ENCODE measurements at regions not wholly inside any gene's neighbourhood (a gene's known extent, or its start where the extent isn't known, plus 50 kb on each side); places are given as distances from the start of the nearest gene placed in this dataset.

DNA sequence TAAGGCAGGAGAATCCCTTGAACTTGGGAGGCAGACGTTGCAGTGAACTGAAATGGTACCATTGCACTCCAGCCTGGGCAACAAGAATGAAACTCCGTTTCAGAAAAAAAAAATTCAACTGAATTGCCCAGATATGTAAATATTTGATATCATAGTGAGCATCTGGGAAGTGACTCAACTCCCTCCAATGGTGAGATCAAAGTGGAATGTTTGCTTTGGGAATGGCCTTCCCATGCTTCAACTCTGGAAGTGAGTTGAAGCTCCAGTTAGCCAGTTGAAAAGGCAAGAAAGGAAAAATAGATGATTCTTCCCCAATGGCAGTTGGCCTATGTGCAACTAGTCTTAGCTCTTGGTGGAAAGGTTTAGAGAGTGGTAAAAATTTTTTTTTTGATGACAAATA is 131.6 kb upstream of the CMC1 start:
- no peak for DNase-seq

GRCh38 chr3:28110869-28111268 is 130.6 kb upstream of the CMC1 start:
- DNase-seq = no peak

DNA sequence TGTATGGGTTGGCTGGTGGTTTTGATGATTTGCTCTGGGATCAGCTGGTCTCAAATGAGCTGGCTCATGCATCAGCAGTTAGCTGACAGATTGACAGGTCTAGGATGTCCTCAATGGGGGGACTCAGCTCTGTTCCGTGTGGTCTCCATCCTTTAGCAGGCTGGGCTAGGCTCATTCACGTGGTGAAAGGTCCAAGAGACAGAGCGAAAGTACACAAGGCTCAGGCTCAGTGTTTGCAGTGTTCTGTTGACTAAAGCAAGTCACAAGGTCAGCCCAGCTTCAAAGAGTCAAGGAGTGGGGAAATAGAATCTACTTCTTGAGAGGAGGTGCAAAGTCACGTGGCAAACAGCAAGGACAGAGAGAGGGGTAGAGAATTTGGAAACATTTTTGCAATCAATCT is 126.5 kb upstream of the CMC1 start:
- DNase-seq = no peak

GRCh38 chr3:28115316-28115715 is 126.1 kb upstream of the CMC1 start:
- DNase-seq = no peak

DNA sequence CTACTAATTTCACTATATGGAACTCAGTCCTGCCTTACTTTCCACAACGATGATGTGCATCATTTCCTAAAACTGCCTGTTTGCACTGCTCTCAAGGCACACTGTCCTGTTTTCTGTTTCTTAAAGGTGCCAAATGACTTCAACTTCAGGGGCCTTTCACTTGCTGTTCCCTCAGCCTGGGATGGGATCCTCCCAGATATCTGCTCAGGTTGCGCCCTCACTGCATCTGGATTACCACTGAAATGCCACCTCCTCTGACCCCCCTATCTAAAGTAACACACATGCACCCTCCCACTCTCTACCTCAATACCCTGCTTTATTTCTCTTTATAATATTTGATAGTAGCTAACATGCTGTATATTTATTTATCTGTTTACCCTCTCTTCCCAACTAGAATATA is 123.8 kb upstream of the CMC1 start:
- no peak for DNase-seq

- no peak for DNase-seq
Observed at GRCh38 chr3:28118087-28118486, 123.3 kb upstream of the CMC1 start.

- no peak for DNase-seq
Observed at GRCh38 chr3:28122227-28122626, 119.2 kb upstream of the CMC1 start.

DNA sequence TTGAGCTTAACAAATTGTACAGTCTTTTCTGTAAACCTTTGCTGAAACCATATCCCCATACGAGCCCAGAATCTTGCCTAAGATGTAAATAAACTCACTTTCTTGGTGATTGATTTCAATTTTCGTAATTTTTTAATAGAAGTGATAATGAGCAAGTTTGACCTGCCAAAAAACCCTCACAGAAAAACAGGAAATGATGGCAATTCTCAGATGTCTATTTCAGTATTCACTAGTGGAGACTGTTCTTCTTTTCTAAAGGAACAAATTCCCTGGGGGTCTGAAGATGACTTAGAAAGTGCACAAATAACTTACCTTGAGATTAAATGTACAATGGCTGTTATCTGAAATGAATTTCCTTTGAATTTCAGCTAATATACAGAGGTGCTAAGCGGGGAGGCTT is 116.5 kb upstream of the CMC1 start:
- no peak for DNase-seq

DNA sequence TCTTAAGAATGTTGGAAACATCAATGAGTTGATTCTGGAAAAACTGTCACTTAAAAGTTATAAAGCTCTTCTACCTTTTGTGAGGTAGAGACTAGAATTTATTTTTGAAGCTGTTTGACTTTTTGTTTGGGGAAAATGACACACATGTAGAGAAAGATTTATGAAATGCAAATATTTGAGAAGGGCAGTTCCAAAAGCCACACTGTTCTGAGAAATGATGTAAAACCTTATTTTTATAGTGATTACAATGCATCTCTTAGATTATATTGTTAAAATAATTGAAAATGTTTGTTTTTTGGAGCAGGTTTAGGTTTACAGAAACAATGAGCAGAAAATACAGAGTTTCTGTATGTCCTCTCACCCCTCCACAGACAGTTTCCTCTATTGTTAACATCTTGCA is 116.1 kb upstream of the CMC1 start:
- no peak for DNase-seq

- DNase-seq = no peak
Observed at GRCh38 chr3:28130836-28131235, 110.6 kb upstream of the CMC1 start.

GRCh38 chr3:28132941-28133340 is 108.5 kb upstream of the CMC1 start:
- DNase-seq = no peak

- no peak for DNase-seq
Observed at GRCh38 chr3:28134198-28134597, 107.2 kb upstream of the CMC1 start.

DNA sequence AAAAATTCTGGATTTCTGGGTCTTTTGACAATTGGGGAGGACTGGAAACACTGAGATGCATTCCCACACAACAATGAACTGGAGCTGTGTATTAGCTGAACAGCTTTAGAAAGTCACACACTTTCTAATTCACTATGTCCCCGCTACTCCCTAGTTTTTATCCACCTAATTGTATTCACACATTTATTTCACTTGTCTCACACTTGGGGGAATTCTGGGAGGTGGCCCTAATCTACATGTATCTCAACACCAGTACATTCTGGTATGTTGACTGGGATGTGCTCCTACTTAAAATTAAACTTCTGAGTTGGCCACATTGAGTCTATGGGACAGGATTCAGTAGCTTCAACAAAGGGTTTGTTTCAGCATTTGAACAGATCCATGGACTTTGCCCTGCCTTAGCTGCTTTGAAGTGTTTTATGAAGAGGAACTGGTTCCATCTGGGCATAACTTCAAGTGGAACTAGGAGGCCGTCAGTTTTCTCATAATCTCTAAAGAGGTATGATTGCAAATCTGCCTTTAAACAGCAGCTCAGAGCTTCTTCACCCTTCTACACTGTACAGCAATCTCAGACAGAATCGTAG is 106.5 kb upstream of the CMC1 start:
- DNase-seq = no peak

DNA sequence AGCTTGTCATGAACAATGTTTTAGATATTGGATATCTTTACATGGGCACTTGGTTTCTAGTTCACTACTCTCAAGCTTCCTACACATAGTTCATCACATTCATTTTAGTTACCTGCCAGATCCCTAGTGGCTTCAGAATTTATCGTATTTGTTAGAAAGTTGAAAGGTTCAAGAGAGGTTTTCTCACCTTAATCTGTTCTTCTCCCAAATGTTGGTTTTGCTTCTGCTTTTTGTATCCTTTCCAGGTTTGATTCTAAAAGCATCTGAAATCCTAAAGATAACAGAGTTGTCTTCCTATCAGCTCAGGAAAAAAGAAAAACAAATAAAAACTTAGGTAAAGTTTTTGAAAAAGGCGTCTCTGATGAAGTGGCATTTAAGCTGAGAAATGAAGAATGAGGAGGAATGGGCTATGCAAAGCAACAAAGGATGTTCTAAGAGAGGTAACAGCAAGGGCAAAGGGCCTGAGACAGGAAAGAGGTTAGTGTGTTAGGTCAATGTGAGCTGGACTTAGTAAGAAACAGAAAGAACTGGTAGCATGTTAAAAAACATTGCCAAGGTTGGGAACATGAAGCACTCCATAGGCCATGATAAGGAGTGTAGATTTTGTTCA is 104.7 kb upstream of the CMC1 start:
- no peak for DNase-seq

- DNase-seq = no peak
Observed at GRCh38 chr3:28138043-28138610, 103.3 kb upstream of the CMC1 start.

- no peak for DNase-seq
Observed at GRCh38 chr3:28139288-28139687, 102.1 kb upstream of the CMC1 start.

- DNase-seq = no peak
Observed at GRCh38 chr3:28139967-28140634, 101.3 kb upstream of the CMC1 start.

GRCh38 chr3:28140664-28141063 is 100.8 kb upstream of the CMC1 start:
- no peak for DNase-seq

GRCh38 chr3:28149960-28150359 is 91.5 kb upstream of the CMC1 start:
- DNase-seq = no peak

DNA sequence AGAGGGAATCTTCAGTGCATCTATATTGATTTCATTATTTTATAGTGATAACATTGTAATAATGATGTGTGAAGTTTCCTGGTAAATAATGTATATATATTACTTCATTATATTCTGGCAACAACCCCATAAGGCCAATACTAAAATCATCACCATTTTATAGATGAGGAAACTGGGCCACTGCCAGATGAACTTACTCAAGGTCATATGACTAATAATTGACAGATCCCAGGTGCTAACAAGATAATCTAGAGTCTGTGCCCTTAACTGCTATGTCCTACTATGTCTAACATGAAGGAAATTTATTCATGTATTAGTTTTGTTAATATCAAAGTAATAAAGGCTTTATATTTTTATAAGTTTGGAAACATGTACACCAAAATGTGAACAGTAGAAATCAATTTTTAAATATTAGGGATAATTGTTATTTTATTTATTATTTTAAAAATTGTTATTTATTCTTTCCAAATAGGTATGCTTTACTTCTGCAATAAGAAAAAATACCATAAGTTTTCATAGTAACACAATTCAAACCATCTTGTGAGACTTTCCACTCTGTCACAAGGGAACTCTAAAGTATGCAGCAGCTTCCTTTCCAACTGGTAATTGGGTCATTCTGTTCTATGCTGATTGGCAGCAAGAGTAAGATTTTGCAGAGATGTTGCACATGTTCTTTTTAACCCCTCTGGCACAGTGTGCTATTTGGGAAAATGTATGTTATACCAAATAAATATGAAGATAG is 90.8 kb upstream of the CMC1 start:
- DNase-seq = no peak

DNA sequence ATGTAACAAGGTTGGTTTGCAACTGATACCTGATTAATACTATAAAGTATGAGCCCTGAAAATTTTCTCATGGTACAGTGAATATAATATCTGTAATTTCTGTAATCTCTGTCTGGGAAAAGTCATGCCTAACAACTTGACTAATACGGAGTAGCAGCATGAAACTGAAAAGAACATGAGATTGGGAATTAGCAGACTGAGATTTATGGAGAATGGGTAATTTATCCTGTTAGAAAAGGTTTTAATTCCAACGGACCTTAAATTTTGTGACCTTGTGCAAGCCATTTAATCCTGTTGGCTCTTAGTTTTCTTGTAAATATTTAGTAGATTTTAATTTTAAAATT is 90.2 kb upstream of the CMC1 start:
- no peak for DNase-seq

DNA sequence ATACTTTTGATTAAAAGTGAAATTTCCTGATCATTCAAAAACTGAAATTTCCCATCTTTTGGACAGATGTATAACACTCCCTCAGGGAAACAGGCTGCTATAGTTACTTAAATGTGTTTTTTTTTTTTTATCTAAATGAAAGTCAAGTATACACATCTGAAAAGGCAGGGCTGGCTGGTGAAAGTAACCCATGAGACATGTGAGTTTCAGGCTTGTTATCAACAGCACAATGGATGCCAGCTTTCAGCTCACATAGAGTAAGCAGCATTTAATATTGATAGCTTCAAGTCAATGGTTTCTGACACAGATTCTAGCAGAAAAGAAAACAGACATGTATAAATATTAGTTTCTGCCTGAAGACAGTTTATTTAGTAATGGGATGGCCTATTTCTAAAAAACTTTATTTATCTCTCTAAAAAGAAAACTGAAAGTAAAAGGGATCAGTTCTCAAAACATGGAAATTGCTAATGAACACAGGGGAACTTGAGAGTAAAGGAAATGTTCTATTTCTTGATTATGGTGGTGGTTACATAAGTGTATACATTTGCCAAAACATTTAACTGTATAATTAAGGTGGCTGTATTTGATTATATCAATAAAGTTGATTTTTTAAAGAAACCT is 89.7 kb upstream of the CMC1 start:
- DNase-seq = peak; percentile 1

- DNase-seq = no peak
Observed at GRCh38 chr3:28155631-28156030, 85.8 kb upstream of the CMC1 start.
